ENCODE measurements at regions not wholly inside any gene's neighbourhood (a gene's known extent, or its start where the extent isn't known, plus 50 kb on each side); places are given as distances from the start of the nearest gene placed in this dataset.

GRCh38 chr5:167356374-167356773 is 935.1 kb upstream of the WWC1 start:
- TF ChIP-seq CTCF (IDR thresholded peaks at IDR 0.05; ENCODE audit: poor library complexity) (no peak), EZH2 (IDR thresholded peaks at IDR 0.05; ENCODE audit: borderline replicate concordance) (no peak), EZH2phosphoT487 (IDR thresholded peaks at IDR 0.05; ENCODE audit: low read depth, severe bottlenecking, unreplicated experiment) (no peak)

Data from hepatocyte (in vitro differentiated cells).